GM12891 (cell line): ENCODE measurements at regions not wholly inside any gene's neighbourhood (a gene's known extent, or its start where the extent isn't known, plus 50 kb on each side); places are given as distances from the start of the nearest gene placed in this dataset.

Experiments
- POLR2A ChIP-seq: IDR thresholded peaks from 2 replicates; pipeline ENCODE4 v1.6.1; 2011; ENCODE audit warnings: low read depth, low read length, control low read depth
- POLR2AphosphoS5 ChIP-seq: IDR thresholded peaks from 2 replicates; pipeline ENCODE4 v1.6.1; 2011; ENCODE audit warnings: low read depth, low read length, control low read depth
- SPI1 ChIP-seq: IDR thresholded peaks from 2 replicates; pipeline ENCODE4 v1.6.1; 2011; ENCODE audit warnings: low read depth, low read length, control low read depth
- TAF1 ChIP-seq: IDR thresholded peaks from 2 replicates; pipeline ENCODE4 v1.6.1; 2011; ENCODE audit warnings: low read depth, low read length, control low read depth

DNA sequence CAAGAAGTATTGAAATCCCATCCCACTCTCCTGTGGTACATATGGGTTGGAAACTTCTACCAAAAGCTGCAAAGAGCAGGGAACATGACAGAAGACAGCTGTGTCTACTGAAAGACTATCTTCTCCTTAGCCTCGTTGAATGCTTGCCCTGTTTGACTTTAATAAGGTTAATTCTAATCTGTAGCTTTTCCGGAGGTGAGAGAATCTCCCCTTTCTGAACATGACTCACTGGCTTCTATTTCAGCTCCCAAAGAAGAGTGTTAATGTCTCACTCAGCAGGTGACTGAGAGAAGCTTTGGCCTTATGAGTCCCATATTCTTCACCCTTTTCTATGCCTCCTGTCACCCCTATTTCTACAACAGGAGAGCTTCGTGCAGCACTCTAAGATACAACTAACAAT lies 88.3 kb downstream of the HHIPL2 start:
- TF ChIP-seq POLR2AphosphoS5 (no peak), POLR2A (no peak), SPI1 (no peak), TAF1 (no peak)
